ENCODE measurements at regions not wholly inside any gene's neighbourhood (a gene's known extent, or its start where the extent isn't known, plus 50 kb on each side); places are given as distances from the start of the nearest gene placed in this dataset.

GRCh38 chr16:51017969-51018368 is 133.1 kb downstream of the SALL1 start:
- TF ChIP-seq POLR2A (IDR thresholded peaks at IDR 0.05; ENCODE audit: low read depth, low read length) (no peak), POLR2AphosphoS5 (IDR thresholded peaks at IDR 0.05; ENCODE audit: low read depth, low read length) (no peak), SPI1 (IDR thresholded peaks at IDR 0.05; ENCODE audit: low read depth, low read length) (no peak), TAF1 (IDR thresholded peaks at IDR 0.05; ENCODE audit: low read depth, low read length) (no peak)
